GM12874 (cell line): ENCODE measurements at regions not wholly inside any gene's neighbourhood (a gene's known extent, or its start where the extent isn't known, plus 50 kb on each side); places are given as distances from the start of the nearest gene placed in this dataset.

Source experiments
- CTCF ChIP-seq: IDR thresholded peaks from 2 replicates; pipeline ENCODE4 v1.5.1; 2011; ENCODE audit warnings: low read depth, mild to moderate bottlenecking, control low read depth, low read length, moderate library complexity; ENCODE audit not compliant: insufficient read depth

GRCh38 chr5:5968981-5969380 is 409.4 kb downstream of the MED10 start:
- no peak for TF ChIP-seq CTCF

DNA sequence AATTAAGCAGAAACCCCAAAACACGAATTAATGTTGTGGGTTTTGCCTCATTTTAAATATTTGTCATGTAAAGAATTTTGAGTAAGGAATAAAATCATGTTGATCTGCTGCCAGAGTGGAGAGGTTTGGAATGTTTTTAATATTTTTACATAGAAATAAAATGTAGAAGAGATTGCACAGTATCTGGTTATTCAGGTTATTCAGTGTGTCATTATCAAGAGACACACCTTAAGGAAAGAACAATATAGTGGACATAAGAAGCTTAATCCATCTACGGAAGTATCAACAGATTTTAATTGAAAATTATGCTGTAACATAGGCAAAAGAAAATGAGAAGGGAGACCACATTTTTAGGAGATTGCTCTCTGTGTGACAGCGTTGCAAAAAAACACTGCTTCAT is 410.4 kb downstream of the MED10 start:
- TF ChIP-seq CTCF, result no peak

DNA sequence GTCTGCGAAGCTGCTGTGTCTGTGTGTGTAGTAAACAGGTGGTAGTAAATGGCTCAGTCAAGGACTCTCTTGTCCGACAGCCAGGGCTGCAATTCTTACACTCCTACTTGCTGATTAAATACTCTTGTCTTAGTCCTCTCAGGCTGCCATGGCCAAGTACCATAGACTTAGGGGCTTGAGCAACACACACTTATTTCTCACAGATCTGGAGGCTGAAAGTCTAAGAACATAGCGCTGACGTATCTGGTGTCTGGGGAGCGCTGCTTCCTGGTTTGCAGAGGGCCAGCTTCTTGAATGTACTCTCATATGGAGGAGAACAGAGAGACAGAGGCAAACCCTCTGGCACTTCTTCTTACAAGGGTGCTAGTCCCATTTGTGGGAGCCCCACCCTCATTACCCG is 411.0 kb downstream of the MED10 start:
- TF ChIP-seq CTCF, result no peak

- TF ChIP-seq CTCF, result no peak
These were observed 413.2 kb downstream of the MED10 start for GRCh38 chr5:5965132-5965531.

DNA sequence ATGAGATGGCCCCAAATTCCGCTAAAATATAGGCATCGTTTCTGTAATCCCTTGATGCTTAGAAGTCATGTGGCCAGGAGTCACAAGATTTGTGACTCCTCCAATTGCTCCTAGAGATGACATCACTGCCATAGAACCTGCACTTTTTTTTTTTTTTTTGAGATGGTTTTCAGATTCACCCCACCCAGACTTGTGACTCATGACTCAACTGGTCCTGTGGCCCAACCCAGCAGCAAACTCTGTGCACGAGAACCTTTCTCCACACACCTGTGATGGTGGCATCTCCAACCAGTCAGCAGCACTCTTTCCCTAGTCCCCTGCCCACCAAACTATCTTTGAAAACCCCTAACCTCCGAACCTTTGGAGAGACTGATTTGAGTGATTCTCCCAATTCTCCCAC is 414.0 kb downstream of the MED10 start:
- no peak for TF ChIP-seq CTCF

DNA sequence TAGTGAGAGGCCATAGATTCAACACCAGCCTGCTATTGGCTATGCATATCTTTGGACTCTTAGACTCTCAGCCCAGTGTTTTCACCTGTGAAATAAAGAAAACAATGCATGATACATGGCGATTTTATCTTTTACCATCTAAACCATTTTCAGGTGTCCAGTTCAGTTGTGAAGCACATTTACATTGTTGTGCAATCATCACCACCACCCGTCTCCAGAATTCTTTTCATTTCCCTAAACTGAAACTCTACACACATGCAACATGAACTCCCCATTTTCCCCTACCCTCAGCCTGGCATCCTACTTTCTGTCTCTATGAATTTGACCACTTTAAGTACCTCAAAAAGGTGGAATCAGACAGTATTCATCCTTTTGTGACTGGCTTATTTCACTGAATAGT is 420.6 kb downstream of the MED10 start:
- TF ChIP-seq CTCF, result no peak

DNA sequence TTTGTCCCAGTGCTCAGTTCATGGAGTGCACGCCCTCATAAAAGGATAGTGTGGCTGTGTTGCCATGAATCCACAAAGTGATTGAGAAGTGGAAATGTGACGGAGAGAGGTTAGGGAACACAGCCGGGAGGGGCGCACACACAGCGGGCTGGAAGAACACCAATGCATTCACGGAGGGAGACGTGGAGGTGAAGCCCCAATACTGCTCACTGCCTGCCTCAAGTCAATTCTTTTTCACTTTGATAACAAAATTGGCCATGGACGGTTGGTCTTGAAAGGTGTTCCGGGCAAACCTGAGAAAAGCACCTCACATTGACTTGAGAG is 424.1 kb downstream of the MED10 start:
- no peak for TF ChIP-seq CTCF
